ENCODE measurements at regions not wholly inside any gene's neighbourhood (a gene's known extent, or its start where the extent isn't known, plus 50 kb on each side); places are given as distances from the start of the nearest gene placed in this dataset.

GRCh38 chrX:42131856-42132255 lies 208.5 kb upstream of the CASK start:
- Histone ChIP-seq H3K27me3 (ENCODE audit: insufficient read depth, poor library complexity, severe bottlenecking) (no peaks in the 10 kb centered on the region), H3K27ac (replicated peaks) (no peak overlapping the region), H3K4me3 (replicated peaks; ENCODE audit: insufficient read depth, low read length) (no peak overlapping the region)
- TF ChIP-seq GABPA (IDR thresholded peaks at IDR 0.05; ENCODE audit: low read depth) (no peak), POLR2AphosphoS5 (IDR thresholded peaks at IDR 0.05; ENCODE audit: low read depth) (no peak), REST (IDR thresholded peaks at IDR 0.05; ENCODE audit: insufficient replicate concordance, low read depth) (no peak), SPI1 (IDR thresholded peaks at IDR 0.05; ENCODE audit: borderline replicate concordance, low read depth) (no peak)
- TF ChIP-seq, protein P1, sequence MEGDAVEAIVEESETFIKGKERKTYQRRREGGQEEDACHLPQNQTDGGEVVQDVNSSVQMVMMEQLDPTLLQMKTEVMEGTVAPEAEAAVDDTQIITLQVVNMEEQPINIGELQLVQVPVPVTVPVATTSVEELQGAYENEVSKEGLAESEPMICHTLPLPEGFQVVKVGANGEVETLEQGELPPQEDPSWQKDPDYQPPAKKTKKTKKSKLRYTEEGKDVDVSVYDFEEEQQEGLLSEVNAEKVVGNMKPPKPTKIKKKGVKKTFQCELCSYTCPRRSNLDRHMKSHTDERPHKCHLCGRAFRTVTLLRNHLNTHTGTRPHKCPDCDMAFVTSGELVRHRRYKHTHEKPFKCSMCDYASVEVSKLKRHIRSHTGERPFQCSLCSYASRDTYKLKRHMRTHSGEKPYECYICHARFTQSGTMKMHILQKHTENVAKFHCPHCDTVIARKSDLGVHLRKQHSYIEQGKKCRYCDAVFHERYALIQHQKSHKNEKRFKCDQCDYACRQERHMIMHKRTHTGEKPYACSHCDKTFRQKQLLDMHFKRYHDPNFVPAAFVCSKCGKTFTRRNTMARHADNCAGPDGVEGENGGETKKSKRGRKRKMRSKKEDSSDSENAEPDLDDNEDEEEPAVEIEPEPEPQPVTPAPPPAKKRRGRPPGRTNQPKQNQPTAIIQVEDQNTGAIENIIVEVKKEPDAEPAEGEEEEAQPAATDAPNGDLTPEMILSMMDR (IDR thresholded peaks at IDR 0.05; ENCODE audit: insufficient read depth, low read length), result no peak
- DNase-seq (ENCODE audit: low read depth in 1 of 2, low spot score in 1 of 2), result no peak

DNA sequence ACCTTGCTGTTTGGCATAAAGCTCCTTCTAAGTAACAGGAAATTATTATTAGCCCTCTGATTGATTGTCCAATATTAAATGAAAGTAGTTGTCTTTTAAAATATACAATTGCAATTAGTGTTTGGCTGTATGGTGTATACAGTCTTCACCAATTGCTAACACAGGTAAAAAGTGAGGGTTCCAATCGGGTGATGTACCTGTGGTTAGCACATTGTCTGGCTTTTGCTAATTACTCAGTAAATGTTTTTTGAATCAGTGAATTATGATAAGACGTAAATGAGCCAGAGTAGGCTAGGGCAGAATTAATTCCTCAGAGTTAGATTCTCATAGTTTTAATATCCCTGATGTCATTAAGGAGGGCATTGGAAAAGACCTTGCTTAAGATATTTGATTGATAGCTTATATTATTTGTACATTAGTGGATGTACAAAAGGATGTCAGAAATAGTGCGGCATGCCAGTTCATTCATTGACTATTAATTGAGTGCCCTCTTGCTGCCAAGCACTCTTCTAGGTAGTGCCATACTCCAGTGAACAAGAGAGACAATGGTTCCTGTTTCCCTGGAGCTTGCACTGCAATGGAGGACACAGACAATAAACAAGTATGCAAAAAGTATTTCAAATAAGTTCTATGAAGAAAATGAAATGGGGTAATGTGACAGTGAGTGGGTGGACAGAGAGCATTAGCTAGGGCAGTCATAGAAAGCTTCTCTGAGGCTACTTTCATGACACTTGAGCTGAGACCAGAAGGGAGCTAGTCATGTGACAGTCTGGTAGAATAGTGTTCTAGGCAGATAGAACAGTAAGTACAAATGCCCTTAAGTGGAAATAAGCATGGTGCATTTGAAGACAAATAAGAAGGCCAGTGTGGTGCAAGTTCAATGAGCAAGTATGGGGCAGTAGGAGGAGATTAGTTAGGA lies 205.9 kb upstream of the CASK start:
- Histone ChIP-seq H3K27me3 (ENCODE audit: insufficient read depth, poor library complexity, severe bottlenecking) (no peaks in the 10 kb centered on the region), H3K4me3 (replicated peaks; ENCODE audit: insufficient read depth, low read length) (no peak overlapping the region), H3K27ac (replicated peaks) (no peak overlapping the region)
- no peak for DNase-seq (ENCODE audit: low read depth in 1 of 2, low spot score in 1 of 2)
- TF ChIP-seq GABPA (IDR thresholded peaks at IDR 0.05; ENCODE audit: low read depth), result no peak
- no peak for TF ChIP-seq POLR2AphosphoS5 (IDR thresholded peaks at IDR 0.05; ENCODE audit: low read depth)
- TF ChIP-seq, protein P1 (IDR thresholded peaks at IDR 0.05; ENCODE audit: insufficient read depth, low read length), result no peak
- TF ChIP-seq REST (IDR thresholded peaks at IDR 0.05; ENCODE audit: insufficient replicate concordance, low read depth), result no peak
- TF ChIP-seq SPI1 (IDR thresholded peaks at IDR 0.05; ENCODE audit: borderline replicate concordance, low read depth), result no peak

GRCh38 chrX:42128587-42128986 lies 205.2 kb upstream of the CASK start:
- Histone ChIP-seq H3K27me3 (ENCODE audit: insufficient read depth, poor library complexity, severe bottlenecking) (no peaks in the 10 kb centered on the region), H3K4me3 (replicated peaks; ENCODE audit: insufficient read depth, low read length) (no peak overlapping the region), H3K27ac (replicated peaks) (no peak overlapping the region)
- DNase-seq (ENCODE audit: low read depth in 1 of 2, low spot score in 1 of 2), result no peak
- no peak for TF ChIP-seq SPI1 (IDR thresholded peaks at IDR 0.05; ENCODE audit: borderline replicate concordance, low read depth)

DNA sequence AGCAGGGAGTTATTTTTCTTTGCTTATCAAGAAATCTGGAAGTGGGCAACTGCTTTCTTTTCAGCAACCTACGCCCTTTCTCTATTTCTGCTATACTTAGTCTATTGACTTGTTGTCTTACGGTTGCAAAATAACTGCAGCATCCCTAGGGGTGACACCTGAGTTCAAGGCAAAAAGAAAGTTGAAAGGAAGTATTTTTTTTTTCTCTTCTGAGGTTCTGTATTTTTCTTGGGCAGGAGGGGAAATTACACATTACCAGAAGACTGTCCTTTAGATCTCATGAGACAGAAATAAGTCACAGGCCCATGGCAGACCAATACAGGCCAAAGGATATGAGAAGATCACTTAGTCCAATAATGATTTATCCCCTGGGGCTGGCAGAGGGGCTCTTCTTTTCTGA lies 204.7 kb upstream of the CASK start:
- Histone ChIP-seq H3K4me3 (replicated peaks; ENCODE audit: insufficient read depth, low read length) (no peak overlapping the region), H3K27me3 (ENCODE audit: insufficient read depth, poor library complexity, severe bottlenecking) (no peaks in the 10 kb centered on the region), H3K27ac (replicated peaks) (no peak overlapping the region)
- DNase-seq (ENCODE audit: low read depth in 1 of 2, low spot score in 1 of 2), result no peak
- TF ChIP-seq GABPA (IDR thresholded peaks at IDR 0.05; ENCODE audit: low read depth) (no peak), REST (IDR thresholded peaks at IDR 0.05; ENCODE audit: insufficient replicate concordance, low read depth) (no peak), SPI1 (IDR thresholded peaks at IDR 0.05; ENCODE audit: borderline replicate concordance, low read depth) (no peak), POLR2AphosphoS5 (IDR thresholded peaks at IDR 0.05; ENCODE audit: low read depth) (no peak)
- TF ChIP-seq, protein P1 (IDR thresholded peaks at IDR 0.05; ENCODE audit: insufficient read depth, low read length), result no peak

Measured in HL-60 (cell line).